ENCODE measurements at regions not wholly inside any gene's neighbourhood (a gene's known extent, or its start where the extent isn't known, plus 50 kb on each side); places are given as distances from the start of the nearest gene placed in this dataset.
A peak's percentile ranks its signal among the peaks of the same experiment; 100 is the strongest.
"Not testable (repeated sequence)": the region's sequence is repeated elsewhere in the genome, so short reads cannot be mapped to it uniquely, and the experiment has no call there.

- DNase-seq: no peak
Measured at GRCh38 chr13:23044906-23045305, 135.9 kb upstream of the SGCG start.

- no peak for DNase-seq
Measured at GRCh38 chr13:23050126-23050525, 130.7 kb upstream of the SGCG start.

GRCh38 chr13:23053711-23054110, 127.1 kb upstream of the SGCG start:
- DNase-seq: not testable (repeated sequence)

- no peak for DNase-seq
Measured at GRCh38 chr13:23059173-23059572, 121.6 kb upstream of the SGCG start.

- DNase-seq: no peak
Measured at GRCh38 chr13:23060959-23061358, 119.8 kb upstream of the SGCG start.

GRCh38 chr13:23067129-23067528, 113.7 kb upstream of the SGCG start:
- no peak for DNase-seq

- DNase-seq: no peak
Measured at GRCh38 chr13:23069566-23069965, 111.2 kb upstream of the SGCG start.

GRCh38 chr13:23074075-23074828, 106.5 kb upstream of the SGCG start:
- DNase-seq: no peak

- no peak for DNase-seq
Measured at GRCh38 chr13:23081220-23081619, 99.6 kb upstream of the SGCG start.

GRCh38 chr13:23081901-23082300, 98.9 kb upstream of the SGCG start:
- no peak for DNase-seq

GRCh38 chr13:23086968-23087623, 93.7 kb upstream of the SGCG start:
- peak; percentile 38 for DNase-seq

- DNase-seq: peak; percentile 27
Measured at GRCh38 chr13:23087880-23088279, 92.9 kb upstream of the SGCG start.

GRCh38 chr13:23098161-23098907, 82.4 kb upstream of the SGCG start:
- DNase-seq: no peak

GRCh38 chr13:23105051-23105450, 75.7 kb upstream of the SGCG start:
- DNase-seq: no peak

GRCh38 chr13:23107665-23108064, 73.1 kb upstream of the SGCG start:
- DNase-seq: no peak

GRCh38 chr13:23119131-23119530, 61.6 kb upstream of the SGCG start:
- DNase-seq: no peak

- not testable (repeated sequence) for DNase-seq
Measured at GRCh38 chr13:23127540-23127939, 53.2 kb upstream of the SGCG start.

GRCh38 chr13:23129331-23129730, 51.4 kb upstream of the SGCG start:
- no peak for DNase-seq
